PC-9 (cell line): ENCODE measurements at regions not wholly inside any gene's neighbourhood (a gene's known extent, or its start where the extent isn't known, plus 50 kb on each side); places are given as distances from the start of the nearest gene placed in this dataset.

ENCODE experiments used
- BruUV-seq: library from RNA; stranded (reverse); fragments of 400-500 nt; replicated peaks from 2 replicates; lab custom pipeline; 2021; lab: Mats Ljungman, UMichigan
- CTCF ChIA-PET: fragments of 300-600 bp; sonication (Branson Sonifier 250); formaldehyde crosslinking; loops from one replicate; lab custom pipeline; 2022; ENCODE audit warnings: antibody characterized with exemption; lab: Charles Lee
- POLR2A ChIA-PET: fragments of 300-600 bp; sonication (Branson Sonifier 250); formaldehyde crosslinking; loops from one replicate; lab custom pipeline; 2022; ENCODE audit warnings: antibody characterized with exemption; ENCODE audit not compliant: unreplicated experiment; lab: Charles Lee
- DNase-seq, 2 experiments: peaks; one replicate each; pipeline versions ENCODE4 v3.0.0 to v3.0.0-alpha.2; 2015 to 2022; ENCODE audit warnings: mixed read lengths in 1 of 2
- H2AFZ ChIP-seq: fragments of 200-600 bp; sonication (generic); 2 replicates; pipeline ENCODE4 v1.8.1; 2017; ENCODE audit warnings: antibody characterized with exemption
- H3F3A ChIP-seq: fragments of 200-600 bp; sonication (generic); 2 replicates; pipeline ENCODE4 v1.8.1; 2017; ENCODE audit warnings: antibody characterized with exemption, mild to moderate bottlenecking, low read depth; ENCODE audit not compliant: insufficient read depth
- H3K27ac ChIP-seq: fragments of 200-600 bp; sonication (generic); 2 replicates; pipeline ENCODE4 v1.6.1; 2016; ENCODE audit warnings: mixed run types
- H3K27me3 ChIP-seq: fragments of 200-600 bp; sonication (generic); 2 replicates; pipeline ENCODE4 v1.6.1; 2016; ENCODE audit warnings: low read depth, mixed run types; ENCODE audit not compliant: insufficient read depth
- H3K36me3 ChIP-seq: fragments of 200-600 bp; sonication (generic); 2 replicates; pipeline ENCODE4 v1.6.1; 2016; ENCODE audit warnings: low read depth, mixed run types
- H3K4me1 ChIP-seq: fragments of 200-600 bp; sonication (generic); replicated peaks from 2 replicates; pipeline ENCODE4 v1.6.1; 2016; ENCODE audit warnings: mixed run types; ENCODE audit not compliant: insufficient read depth
- H3K4me2 ChIP-seq: fragments of 200-600 bp; sonication (generic); 2 replicates; pipeline ENCODE4 v1.6.1; 2017; ENCODE audit warnings: mixed run types
- H3K4me3 ChIP-seq: fragments of 200-600 bp; sonication (generic); 2 replicates; pipeline ENCODE4 v1.6.1; 2016; ENCODE audit warnings: mixed run types
- H3K79me2 ChIP-seq: fragments of 200-600 bp; sonication (generic); 2 replicates; pipeline ENCODE4 v1.6.1; 2017; ENCODE audit warnings: low read depth, mixed run types
- H3K9me2 ChIP-seq: fragments of 200-600 bp; sonication (generic); 2 replicates; pipeline ENCODE4 v1.8.1; 2017; ENCODE audit warnings: mild to moderate bottlenecking; ENCODE audit not compliant: insufficient read depth
- H3K9me3 ChIP-seq: fragments of 200-600 bp; sonication (generic); 2 replicates; pipeline ENCODE4 v1.8.1; 2016; ENCODE audit warnings: low read depth; ENCODE audit not compliant: insufficient read depth
- H4K20me1 ChIP-seq: fragments of 200-600 bp; sonication (generic); 2 replicates; pipeline ENCODE4 v1.8.1; 2017; ENCODE audit not compliant: insufficient read depth
- CTCF ChIP-seq: fragments of 200-600 bp; sonication (generic); conservative IDR thresholded peaks from 2 replicates; pipeline ENCODE4 v1.6.1; 2017; ENCODE audit warnings: mixed run types, antibody characterized with exemption, mild to moderate bottlenecking, moderate library complexity
- EZH2 ChIP-seq: fragments of 200-600 bp; sonication (generic); IDR thresholded peaks from 2 replicates; pipeline ENCODE4 v1.8.0; 2017; ENCODE audit warnings: antibody characterized with exemption, low read depth
- intact Hi-C: fragments of 100-400 bp; cut with micrococcal nuclease; formaldehyde crosslinking; loops from one replicate; pipeline ENCODE4 v1.10.0; 2022; ENCODE audit not compliant: unreplicated experiment

- no peaks in the 10 kb centered on the region for H3K9me3 ChIP-seq
- H3K4me1 ChIP-seq: no peaks in the 10 kb centered on the region
- no peaks in the 10 kb centered on the region for H3K27me3 ChIP-seq
- H3K27ac ChIP-seq: no peak overlapping the region
- no peaks in the 10 kb centered on the region for H4K20me1 ChIP-seq
- no peak overlapping the region for H3K4me3 ChIP-seq
- H2AFZ ChIP-seq: no peak overlapping the region
- H3K36me3 ChIP-seq: no peaks in the 10 kb centered on the region
- no peaks in the 10 kb centered on the region for H3K79me2 ChIP-seq
- no peak overlapping the region for H3K4me2 ChIP-seq
- intact Hi-C loops: no loop called here
- BruUV-seq: no TSS peak
- POLR2A ChIA-PET: interaction anchor here (0.7 kb wide), 1 partner anchor 8 kb away, joined by 5 read pairs; no protein-coding TSS in a partner anchor
- DNase-seq: no peak
- no peak for TF ChIP-seq EZH2
- TF ChIP-seq CTCF: no peak
- H3F3A ChIP-seq: no peaks in the 10 kb centered on the region
- no peaks in the 10 kb centered on the region for H3K9me2 ChIP-seq
- CTCF ChIA-PET: no interaction called here
Measured at GRCh38 chr9:13360188-13360587, 80.7 kb upstream of the MPDZ start.

- Histone ChIP-seq H3F3A (no peaks in the 10 kb centered on the region), H3K79me2 (no peaks in the 10 kb centered on the region), H3K4me2 (no peak overlapping the region), H3K9me3 (no peaks in the 10 kb centered on the region), H3K36me3 (no peaks in the 10 kb centered on the region), H3K4me3 (no peak overlapping the region), H3K27me3 (no peaks in the 10 kb centered on the region), H4K20me1 (no peaks in the 10 kb centered on the region), H3K27ac (no peak overlapping the region), H2AFZ (no peak overlapping the region), H3K9me2 (no peaks in the 10 kb centered on the region), H3K4me1 (no peaks in the 10 kb centered on the region)
- ChIA-PET CTCF (no interaction called here), POLR2A (no interaction called here)
- TF ChIP-seq CTCF (no peak), EZH2 (no peak)
- intact Hi-C loops: loop anchor here (10.0 kb wide), 1 partner anchor 997 kb away; no protein-coding TSS in a partner anchor
- no TSS peak for BruUV-seq
- DNase-seq: no peak
Measured at GRCh38 chr9:13358128-13358527, 78.6 kb upstream of the MPDZ start.

- no peaks in the 10 kb centered on the region for H3K9me2 ChIP-seq
- no peak overlapping the region for H3K4me2 ChIP-seq
- no peaks in the 10 kb centered on the region for H3K36me3 ChIP-seq
- ChIA-PET CTCF (no interaction called here), POLR2A (no interaction called here)
- no peaks in the 10 kb centered on the region for H3K27me3 ChIP-seq
- BruUV-seq: no TSS peak
- no peaks in the 10 kb centered on the region for H3K4me1 ChIP-seq
- no peaks in the 10 kb centered on the region for H3K9me3 ChIP-seq
- H3K4me3 ChIP-seq: no peak overlapping the region
- H3K27ac ChIP-seq: no peak overlapping the region
- H3K79me2 ChIP-seq: no peaks in the 10 kb centered on the region
- intact Hi-C loops: loop anchor here (5.0 to 10.0 kb wide), 2 partner anchors 1000 to 1078 kb away; no protein-coding TSS in a partner anchor
- TF ChIP-seq EZH2 (no peak), CTCF (no peak)
- no peak overlapping the region for H2AFZ ChIP-seq
- H4K20me1 ChIP-seq: no peaks in the 10 kb centered on the region
- DNase-seq: no peak
- no peaks in the 10 kb centered on the region for H3F3A ChIP-seq
Measured at GRCh38 chr9:13354733-13355132, 75.2 kb upstream of the MPDZ start.
